GM12878 (cell line): ENCODE measurements at regions not wholly inside any gene's neighbourhood (a gene's known extent, or its start where the extent isn't known, plus 50 kb on each side); places are given as distances from the start of the nearest gene placed in this dataset.

Experiments used
- CBX3 ChIP-seq: fragments of 200-600 bp; sonication (generic); IDR thresholded peaks from 2 replicates; pipeline ENCODE4 v1.6.1; 2016; ENCODE audit warnings: low read depth, borderline replicate concordance
- NR2C1 ChIP-seq: fragments of 450-650 bp; IDR thresholded peaks from 2 replicates; pipeline ENCODE4 v1.6.1; 2017; ENCODE audit warnings: antibody characterized with exemption, mild to moderate bottlenecking, moderate library complexity
- POLR2AphosphoS5 ChIP-seq: IDR thresholded peaks from 2 replicates; pipeline ENCODE4 v1.6.1; 2011; ENCODE audit warnings: mild to moderate bottlenecking, low read length, inconsistent platforms
- TCF7 ChIP-seq: IDR thresholded peaks from 2 replicates; pipeline ENCODE4 v1.6.1; 2014; ENCODE audit warnings: antibody characterized with exemption, borderline replicate concordance
- TF ChIP-seq, protein P1 (sequence below), 3 experiments: IDR thresholded peaks in 2 of 3; conservative IDR thresholded peaks in 1 of 3; 2 replicates each; pipeline ENCODE4 v1.5.1; 2011; ENCODE audit warnings: low read depth in 3 of 3, low read length in 3 of 3, mild to moderate bottlenecking in 3 of 3, control low read depth in 2 of 3, moderate library complexity in 2 of 3, inconsistent platforms in 1 of 3, mixed read lengths in 1 of 3; ENCODE audit not compliant: control insufficient read depth in 2 of 3, insufficient read depth in 1 of 3; ENCODE audit errors: extremely low read depth in 1 of 3
- TF ChIP-seq, protein P2 (sequence below): IDR thresholded peaks from 2 replicates; pipeline ENCODE4 v1.6.1; 2012; ENCODE audit warnings: improper control_type of control experiment, low read depth, low read length; ENCODE audit not compliant: insufficient replicate concordance

DNA sequence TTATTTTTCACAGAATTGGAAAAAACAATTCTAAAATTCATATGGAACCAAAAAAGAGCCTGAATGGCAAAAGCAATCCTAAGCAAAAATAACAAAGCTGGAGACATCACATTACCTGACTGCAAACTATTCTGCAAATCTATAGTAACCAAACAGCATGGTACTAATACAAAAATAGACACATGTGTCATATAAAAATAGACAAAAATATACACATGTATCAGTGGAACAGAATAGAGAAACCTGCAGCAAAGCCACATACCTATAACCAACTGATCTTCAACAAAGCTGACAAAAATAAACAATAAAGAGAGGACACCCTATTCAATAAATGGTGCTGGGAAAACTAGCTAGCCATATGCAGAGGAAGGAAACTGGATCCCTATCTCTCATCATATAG lies 259.6 kb downstream of the IGSF11 start:
- TF ChIP-seq, protein P1, sequence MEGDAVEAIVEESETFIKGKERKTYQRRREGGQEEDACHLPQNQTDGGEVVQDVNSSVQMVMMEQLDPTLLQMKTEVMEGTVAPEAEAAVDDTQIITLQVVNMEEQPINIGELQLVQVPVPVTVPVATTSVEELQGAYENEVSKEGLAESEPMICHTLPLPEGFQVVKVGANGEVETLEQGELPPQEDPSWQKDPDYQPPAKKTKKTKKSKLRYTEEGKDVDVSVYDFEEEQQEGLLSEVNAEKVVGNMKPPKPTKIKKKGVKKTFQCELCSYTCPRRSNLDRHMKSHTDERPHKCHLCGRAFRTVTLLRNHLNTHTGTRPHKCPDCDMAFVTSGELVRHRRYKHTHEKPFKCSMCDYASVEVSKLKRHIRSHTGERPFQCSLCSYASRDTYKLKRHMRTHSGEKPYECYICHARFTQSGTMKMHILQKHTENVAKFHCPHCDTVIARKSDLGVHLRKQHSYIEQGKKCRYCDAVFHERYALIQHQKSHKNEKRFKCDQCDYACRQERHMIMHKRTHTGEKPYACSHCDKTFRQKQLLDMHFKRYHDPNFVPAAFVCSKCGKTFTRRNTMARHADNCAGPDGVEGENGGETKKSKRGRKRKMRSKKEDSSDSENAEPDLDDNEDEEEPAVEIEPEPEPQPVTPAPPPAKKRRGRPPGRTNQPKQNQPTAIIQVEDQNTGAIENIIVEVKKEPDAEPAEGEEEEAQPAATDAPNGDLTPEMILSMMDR (IDR thresholded peaks at IDR 0.05 in 2 of 3, conservative IDR thresholded peaks at IDR 0.05 in 1 of 3; ENCODE audit: control insufficient read depth in 2 of 3, extremely low read depth in 1 of 3, insufficient read depth in 1 of 3, low read depth in 3 of 3, low read length in 3 of 3) = no peak
- no peak for TF ChIP-seq TCF7
- no peak for TF ChIP-seq CBX3
- TF ChIP-seq, protein P2, sequence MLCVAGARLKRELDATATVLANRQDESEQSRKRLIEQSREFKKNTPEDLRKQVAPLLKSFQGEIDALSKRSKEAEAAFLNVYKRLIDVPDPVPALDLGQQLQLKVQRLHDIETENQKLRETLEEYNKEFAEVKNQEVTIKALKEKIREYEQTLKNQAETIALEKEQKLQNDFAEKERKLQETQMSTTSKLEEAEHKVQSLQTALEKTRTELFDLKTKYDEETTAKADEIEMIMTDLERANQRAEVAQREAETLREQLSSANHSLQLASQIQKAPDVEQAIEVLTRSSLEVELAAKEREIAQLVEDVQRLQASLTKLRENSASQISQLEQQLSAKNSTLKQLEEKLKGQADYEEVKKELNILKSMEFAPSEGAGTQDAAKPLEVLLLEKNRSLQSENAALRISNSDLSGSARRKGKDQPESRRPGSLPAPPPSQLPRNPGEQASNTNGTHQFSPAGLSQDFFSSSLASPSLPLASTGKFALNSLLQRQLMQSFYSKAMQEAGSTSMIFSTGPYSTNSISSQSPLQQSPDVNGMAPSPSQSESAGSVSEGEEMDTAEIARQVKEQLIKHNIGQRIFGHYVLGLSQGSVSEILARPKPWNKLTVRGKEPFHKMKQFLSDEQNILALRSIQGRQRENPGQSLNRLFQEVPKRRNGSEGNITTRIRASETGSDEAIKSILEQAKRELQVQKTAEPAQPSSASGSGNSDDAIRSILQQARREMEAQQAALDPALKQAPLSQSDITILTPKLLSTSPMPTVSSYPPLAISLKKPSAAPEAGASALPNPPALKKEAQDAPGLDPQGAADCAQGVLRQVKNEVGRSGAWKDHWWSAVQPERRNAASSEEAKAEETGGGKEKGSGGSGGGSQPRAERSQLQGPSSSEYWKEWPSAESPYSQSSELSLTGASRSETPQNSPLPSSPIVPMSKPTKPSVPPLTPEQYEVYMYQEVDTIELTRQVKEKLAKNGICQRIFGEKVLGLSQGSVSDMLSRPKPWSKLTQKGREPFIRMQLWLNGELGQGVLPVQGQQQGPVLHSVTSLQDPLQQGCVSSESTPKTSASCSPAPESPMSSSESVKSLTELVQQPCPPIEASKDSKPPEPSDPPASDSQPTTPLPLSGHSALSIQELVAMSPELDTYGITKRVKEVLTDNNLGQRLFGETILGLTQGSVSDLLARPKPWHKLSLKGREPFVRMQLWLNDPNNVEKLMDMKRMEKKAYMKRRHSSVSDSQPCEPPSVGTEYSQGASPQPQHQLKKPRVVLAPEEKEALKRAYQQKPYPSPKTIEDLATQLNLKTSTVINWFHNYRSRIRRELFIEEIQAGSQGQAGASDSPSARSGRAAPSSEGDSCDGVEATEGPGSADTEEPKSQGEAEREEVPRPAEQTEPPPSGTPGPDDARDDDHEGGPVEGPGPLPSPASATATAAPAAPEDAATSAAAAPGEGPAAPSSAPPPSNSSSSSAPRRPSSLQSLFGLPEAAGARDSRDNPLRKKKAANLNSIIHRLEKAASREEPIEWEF = no peak
- TF ChIP-seq POLR2AphosphoS5 = no peak
- TF ChIP-seq NR2C1 = no peak
